GM19025 (cell line): ENCODE measurements at regions not wholly inside any gene's neighbourhood (a gene's known extent, or its start where the extent isn't known, plus 50 kb on each side); places are given as distances from the start of the nearest gene placed in this dataset.
"Not testable (repeated sequence)": the region's sequence is repeated elsewhere in the genome, so short reads cannot be mapped to it uniquely, and the experiment has no call there.

Source experiments
- ATAC-seq: cut with Tn5 transposase; IDR thresholded peaks from one replicate; pipeline ENCODE4 v1.9.1; 2021; ENCODE audit warnings: mild to moderate bottlenecking, low read depth, moderate library complexity; ENCODE audit not compliant: unreplicated experiment

DNA sequence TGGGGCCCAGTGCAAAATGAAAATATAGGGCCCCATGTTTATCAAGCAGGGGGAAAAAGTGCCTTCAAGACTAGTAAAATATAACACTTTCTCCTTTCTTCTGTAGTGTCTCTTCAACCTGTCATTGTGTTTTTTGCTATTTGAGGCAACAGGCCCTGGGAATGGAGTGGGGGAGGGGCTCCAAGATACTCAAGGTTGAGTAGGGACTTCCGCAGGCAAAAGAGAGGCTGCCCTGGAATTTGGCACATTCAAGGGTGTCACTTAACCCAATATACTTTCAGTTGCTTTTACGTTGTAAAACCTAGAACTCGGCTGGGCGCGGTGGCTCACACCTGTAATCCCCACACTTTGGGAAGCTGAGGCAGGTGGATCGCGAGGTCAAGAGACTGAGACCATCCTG is 154.9 kb downstream of the ALDH8A1 start:
- ATAC-seq = no peak

DNA sequence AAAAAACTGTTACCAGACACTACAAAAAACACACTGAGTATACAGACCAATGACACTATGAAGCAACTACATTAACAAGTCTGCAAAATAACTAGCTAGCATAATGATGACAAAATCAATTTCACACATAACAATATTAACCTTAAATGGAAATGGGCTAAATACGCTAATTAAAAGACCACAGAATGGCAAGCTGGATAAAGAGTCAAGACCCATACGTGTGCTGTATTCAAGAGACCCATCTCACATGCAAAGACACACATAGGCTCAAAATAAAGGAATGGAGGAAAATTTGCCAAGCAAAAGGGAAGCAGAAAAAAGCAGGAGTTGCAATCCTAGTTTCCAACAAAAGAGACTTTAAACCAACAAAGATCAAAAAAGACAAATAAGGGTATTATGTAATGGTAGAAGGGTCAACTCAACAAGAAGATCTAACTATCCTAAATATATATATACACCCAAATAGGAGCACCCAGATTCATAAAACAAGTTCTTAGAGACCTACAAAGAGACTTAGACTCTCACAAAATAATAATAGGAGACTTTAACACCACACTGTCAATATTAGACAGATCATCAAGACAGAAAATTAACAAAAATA is 158.6 kb downstream of the ALDH8A1 start:
- ATAC-seq = not testable (repeated sequence)

DNA sequence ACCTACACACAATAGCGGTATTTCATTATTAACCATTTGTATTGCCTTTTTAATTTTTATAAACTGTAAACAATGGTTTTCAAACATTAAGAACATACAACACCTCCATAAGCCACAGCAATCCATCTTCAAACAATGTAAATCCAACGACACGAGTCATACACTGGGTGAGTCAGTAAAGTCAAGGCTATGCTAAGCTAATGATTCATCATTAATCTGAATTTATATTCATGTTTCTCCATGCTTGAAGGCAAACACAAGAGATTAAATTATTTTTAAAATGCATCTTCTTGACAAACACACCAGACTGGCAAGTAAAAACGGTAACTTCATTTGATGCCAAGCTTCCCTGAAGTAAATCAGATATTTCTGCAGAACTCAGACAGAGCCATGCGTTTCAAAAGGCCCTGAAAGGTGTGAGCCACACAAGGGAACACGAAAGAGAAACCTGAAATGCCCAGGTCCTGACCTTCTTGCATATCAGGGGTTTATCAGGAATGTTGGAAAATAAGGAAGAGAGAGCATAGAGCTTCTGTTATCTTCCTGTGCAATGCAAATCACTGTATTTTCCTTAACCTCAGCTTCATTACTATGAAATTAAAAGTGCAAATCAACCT is 162.5 kb downstream of the ALDH8A1 start:
- ATAC-seq = no peak

DNA sequence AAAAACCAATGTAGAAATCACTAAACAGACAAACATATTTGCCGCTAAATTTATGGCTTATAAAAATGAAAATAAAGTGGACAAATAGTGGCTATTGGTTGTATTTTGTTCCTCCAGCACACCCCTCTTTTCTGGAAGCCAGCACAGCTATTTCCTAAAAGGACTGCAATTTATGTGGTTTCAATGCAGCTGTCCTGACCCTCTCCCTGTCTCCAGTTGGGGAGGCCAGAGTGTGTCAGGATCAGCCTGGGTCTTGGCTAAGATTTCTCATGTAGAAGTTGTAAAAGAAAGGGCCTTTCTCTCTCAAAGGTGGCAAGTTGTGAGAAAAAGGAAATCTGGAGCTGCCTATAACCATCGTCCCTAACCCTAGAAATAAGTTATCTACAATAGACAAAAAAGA is 165.6 kb downstream of the ALDH8A1 start:
- no peak for ATAC-seq

DNA sequence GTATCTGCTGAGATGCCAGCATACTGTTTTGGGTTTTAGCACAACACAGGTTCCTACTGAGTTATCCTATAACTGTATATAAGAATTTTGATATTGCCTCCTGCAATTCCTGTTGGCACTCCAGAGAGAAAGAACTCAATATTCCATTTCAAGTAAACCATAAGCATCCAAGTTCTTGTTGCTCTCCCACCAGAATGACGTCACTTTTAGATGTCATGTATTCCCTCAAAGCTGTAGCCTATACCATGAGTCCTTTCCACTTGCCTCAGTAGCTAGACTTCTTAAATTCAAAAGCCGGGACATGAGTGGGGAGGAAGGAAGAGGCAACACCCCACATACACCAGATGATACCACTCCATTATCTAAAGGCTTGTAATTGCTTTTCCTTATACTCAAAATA is 171.5 kb downstream of the ALDH8A1 start:
- ATAC-seq = no peak

DNA sequence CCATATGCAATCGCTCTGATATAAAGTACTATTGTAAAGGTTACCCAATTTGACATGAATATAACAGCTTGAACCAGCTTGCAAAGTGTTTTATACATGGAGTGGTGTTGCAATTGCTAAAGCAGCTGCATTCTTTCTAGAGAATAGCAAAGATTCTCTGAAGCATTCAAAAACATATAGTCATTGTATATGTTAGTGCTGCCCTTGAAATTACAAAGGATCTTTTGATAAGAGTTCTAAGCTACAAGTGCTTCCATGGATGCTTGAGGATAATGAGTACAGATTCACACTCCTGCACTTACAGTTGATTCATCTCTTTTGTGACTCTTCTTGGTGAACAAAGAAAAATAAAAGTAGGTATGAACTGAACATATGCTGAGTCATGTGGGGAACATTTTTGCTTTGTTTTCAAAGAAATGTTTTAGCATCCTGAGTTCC is 175.7 kb downstream of the ALDH8A1 start:
- ATAC-seq = no peak

DNA sequence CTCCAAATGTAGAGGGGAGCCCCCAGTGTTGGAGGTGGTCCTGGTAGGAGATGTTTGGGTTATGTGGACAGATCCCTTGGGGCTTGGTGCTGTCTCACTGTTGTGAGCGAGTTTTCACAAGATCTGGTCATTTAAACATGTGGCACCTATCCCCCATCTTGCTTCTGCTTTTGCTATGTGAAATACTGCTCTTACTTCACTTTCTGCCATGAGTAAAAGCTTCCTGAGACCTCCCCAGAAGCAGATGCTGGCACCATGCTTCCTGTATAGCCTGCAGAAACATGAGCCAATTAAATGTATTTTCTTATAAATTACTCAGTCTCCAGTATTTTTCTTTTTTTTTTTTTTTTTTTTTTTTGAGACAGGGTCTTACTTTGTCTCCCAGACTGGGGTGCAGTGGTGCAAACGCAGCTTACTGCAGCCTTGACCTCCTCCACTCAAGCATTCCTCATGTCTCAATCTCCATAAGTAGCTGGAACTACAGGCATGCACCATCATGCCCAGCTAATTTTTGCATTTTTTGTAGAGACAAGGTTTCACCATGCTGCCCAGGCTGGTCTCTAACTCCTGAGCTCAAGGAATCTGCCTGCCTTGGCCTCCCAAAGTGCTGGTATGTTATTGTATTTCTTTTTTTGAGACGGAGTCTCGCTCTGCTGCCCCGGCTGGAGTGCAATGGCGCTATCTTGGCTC is 177.1 kb downstream of the ALDH8A1 start:
- ATAC-seq = no peak

DNA sequence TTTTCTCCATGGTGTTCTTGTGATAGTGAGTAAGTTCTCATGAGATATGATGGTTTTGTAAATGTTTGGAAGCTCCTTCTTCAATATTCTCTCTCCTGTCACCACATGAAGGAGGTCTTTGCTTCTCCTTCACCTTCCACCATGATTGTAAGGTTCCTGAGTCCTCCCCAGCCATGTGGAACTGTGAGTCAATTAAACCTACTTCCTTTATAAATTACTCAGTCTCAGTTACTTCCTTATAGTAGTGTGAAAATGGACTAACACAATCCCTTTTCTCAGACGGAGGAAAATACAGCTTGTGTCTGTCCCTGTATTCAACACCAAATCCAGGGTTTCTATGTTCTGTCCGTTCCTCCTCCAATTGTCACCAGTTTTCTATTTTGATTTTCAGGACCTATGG is 181.0 kb downstream of the ALDH8A1 start:
- ATAC-seq = no peak

DNA sequence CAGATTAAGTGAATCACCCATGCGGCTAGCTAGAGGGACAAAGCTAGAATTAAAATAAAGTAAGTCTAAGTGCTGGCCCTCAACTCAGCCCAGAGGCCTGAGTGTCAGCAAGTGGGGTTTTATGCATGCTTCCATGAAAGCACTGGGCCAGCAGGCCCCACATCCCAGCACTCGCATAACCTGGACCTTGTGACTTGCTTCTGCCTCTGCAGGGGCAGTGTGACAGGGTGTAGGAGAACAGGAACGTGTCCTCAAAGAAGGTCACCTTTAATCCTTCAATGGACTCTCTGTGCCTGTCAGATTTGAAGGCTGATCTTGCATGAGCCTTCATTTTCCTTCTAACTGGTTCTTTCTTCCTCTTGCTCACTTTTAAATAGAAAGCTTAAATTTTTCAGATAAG is 183.4 kb downstream of the ALDH8A1 start:
- no peak for ATAC-seq

DNA sequence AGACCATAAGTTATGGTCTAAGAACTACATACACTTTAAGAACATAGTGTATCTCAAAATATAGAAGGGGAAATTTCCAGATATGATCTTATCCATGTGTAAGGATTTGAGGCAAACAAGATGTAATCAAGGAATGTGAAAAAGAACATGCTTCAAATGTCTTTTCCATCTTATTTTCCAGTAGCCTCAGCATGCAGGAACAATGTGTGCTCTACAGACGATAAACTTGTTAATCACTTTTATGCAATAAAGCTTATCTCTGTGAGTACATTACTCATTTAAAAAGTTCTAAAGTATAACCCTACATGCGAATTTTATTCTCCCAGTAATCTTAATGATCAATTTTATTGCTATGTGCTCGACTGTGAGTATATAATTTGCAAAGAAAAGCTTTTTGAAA is 185.2 kb downstream of the ALDH8A1 start:
- no peak for ATAC-seq

DNA sequence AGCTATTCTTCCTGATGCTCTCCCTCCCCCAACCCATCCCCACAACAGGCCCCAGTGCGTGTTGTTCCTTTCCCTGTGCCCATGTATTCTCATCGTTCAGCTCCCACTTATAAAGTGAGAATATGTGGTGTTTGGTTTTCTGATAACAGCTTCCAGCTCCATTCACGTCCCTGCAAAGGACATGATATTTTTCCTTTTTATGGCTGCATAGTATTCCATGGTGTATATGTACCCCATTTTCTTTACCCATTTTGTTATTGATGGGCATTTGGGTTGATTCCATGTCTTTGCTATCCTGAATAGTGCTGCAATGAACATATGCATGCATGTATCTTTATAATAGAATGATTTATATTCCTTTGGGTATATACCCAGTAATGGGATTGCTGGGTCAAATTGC is 186.3 kb downstream of the ALDH8A1 start:
- not testable (repeated sequence) for ATAC-seq

DNA sequence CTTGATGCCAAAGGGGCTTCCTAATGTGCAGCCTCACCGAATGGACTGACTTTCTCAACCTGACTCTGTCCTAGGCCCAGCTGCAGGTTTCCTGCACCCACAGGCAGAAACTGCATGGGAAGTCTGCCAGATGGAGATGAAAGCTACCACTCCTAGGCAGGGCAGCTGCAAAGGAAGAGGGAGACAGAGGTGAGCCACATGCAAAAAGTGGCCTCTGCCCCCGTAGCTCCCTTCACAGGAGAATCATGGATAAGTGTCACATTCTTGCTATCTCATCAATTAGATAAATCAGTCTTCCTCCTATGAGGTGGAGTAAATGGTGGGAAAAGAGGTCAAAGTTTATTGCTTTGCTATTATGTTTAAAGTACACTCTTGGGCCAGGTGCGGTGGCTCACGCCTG is 191.3 kb downstream of the ALDH8A1 start:
- ATAC-seq = no peak

DNA sequence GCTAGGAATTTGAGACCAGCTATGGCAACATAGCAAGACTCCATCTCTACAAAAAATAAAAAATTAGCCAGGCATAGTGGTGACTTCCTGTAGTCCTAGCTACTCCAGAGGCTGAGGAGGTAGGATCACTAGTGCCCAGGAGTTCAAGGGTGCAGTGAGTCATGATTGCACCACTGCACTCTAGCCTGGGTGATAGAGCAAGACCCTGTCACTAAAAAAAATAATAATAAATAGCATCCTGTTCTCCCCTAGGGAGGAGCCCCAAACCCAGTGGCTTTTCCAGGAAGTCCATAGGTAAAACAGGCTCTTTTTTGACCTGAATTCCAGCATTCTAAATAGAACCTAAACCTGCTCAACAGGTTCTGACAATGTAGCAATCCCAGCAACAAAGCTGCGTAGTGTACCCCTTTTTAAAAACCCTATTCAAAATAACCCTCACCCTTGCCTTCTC is 192.0 kb downstream of the ALDH8A1 start:
- no peak for ATAC-seq

DNA sequence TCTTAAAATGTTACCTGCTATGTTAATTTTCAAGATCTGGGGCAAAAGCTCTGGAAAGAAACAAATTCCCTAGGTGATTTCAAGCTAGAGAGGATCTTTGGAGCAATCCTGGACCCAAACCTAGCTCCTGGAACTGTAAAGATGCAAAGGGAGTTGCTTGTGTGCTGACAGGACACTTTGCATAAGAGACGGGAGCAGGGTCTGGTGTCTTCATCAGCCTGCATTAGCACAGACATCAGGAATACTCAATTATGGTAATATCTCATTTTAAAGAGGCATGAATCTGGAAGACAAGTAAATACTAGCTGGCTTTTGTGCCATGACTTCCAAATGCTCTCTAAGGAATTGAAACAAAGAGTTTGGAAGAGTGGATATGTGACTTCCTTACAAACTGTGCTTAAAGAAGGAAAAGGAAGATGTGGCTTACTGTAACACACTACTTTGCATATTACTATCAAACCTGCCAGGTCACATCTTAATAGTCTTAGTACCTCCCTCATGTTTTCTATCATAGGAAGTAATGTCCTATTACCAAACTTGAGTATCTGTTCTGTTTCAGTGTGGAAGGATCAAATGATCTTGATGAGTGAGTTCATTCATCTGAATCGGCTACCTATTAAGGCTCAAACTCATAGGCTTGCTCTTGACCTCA is 193.4 kb downstream of the ALDH8A1 start:
- no peak for ATAC-seq

DNA sequence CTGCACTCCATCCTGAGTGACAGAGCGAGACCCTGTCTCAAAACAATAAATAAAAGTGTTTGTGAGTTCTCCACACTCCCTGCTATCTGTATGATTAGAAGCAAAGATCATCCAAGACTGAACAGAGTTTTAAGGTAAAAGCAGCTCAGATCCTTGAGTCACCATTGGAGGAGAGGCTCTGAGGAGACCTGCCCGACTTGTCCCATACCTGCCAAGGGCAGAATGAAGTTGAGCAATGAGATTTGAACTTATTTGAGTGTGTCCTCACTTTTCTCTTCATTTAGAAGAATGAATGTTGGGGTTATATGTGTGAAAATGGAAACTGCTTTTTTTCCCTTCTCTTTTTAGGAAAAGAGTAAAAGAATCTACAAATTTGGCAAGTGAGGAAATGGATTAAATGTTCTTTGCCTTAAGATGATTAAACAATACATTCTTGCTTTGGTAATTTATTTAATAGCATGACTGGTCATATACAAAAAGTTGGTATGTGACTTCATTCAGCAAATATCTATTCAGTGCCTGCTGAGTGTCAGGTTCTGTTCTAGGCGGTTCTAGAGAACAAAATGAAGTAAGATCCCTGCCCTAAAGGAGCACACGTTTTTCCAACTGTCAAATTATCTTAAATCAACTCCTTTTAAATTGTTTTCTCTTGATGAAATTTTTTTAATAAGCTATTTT is 195.7 kb downstream of the ALDH8A1 start:
- no peak for ATAC-seq

DNA sequence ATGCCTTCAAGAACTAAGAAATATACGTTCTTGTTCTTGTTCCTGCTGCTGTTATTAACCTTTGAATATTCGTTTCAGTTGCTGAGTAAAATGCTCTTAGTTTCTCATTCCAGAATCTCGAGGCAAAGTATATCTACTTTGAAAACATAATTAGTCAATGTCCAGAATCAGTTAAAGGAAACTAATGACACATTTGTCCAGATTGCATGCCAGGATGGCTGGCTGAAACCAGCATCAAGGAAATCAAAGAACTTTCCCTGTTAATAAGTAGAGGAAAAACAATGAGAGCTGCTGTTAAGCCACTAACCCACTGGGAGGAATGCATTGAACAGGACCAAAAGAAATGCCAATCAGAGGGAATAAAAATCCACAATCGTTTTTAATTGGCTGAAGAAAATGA is 196.9 kb downstream of the ALDH8A1 start:
- ATAC-seq = no peak

DNA sequence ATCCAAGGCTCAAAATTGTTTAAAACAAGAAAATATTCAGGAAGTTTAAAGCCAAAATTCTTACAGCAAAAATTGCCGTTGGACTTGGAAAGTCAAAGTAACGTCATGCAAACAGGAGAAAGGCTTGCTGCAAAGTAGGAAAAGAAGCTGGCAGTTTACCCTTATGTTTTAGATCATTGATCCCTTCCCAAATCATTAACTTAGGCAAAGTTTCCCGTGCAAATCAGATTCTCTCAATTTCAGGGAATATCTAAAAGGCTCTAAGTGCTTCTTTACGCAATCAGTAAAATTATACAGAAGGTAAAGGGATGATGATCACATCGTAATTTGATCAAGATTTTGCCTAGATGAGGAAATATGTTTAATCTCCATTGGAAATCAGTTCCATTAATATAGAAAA is 197.5 kb downstream of the ALDH8A1 start:
- ATAC-seq = no peak

DNA sequence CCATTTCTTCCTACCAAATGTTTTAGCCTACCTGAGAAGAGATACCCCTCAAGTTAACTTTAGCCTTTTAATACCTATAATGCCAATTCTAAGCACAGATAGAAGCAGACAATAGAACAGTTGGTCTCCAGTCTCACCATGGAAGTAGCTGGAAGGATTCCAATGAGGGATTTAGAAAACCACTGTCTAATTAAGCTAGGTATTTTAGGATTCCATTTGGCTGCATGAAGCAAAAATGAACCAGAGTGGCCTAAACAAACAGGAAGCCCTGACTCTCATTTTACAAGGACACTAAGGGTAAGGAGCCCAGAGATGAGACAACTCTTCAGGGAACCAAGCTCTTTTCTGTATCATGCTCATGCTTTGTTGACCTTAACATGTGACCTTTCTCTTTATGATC is 199.2 kb downstream of the ALDH8A1 start:
- no peak for ATAC-seq

DNA sequence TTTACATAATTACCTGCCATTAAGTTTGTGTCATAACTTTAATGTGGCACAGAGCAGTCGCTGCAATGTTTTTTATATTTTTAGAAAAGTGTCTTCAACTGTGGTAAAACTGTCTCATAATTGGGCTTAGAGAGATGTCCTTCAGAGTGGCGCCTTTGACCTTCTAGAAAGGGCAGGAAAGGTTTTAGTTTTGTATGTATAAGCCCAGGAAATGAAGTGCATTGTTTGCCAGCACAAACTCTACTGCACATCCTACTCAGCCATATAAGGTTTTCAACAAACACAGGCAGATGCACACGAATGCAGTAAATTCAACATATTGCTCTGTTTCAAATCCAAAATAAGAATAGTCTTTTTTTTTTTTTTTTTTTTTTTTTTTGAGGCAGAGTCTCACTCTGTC is 201.4 kb downstream of the ALDH8A1 start:
- no peak for ATAC-seq

DNA sequence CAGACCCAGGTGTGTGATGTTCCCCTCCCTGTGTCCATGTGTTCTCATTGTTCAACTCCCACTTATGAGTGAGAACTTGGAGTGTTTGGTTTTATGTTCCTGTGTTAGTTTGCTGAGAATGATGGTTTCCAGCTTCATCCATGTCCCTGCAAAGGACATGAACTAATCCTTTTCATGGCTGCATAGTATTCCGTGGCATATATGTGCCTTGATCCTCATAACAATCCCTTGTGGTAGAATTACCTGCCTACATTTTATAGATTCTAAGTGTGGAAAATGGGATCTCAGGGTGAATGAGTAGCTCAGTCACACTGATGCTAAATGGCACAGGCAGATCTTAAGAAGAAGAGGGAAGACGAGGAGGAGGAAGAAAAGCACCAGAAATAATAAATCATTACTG is 202.7 kb downstream of the ALDH8A1 start:
- not testable (repeated sequence) for ATAC-seq

DNA sequence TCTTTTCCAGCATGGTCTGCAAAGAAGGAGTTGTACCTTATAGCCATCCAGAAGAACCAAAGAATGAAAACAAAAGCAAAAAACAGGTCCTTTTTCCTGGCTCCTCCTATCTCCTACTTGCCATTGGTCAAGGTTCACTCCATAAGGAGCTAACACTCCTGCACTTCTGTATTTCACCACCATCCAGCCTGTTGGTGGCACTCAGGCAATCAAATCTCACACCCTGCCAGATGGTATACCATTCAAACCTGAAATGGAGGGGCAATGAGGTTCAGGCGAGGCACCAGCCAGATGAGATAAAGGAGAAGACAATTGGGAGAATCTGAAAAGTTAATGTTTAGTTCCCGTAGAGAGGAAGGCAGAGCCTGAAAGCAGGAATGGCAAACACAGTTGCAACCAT is 203.8 kb downstream of the ALDH8A1 start:
- ATAC-seq = no peak
